H1 (cell line): ENCODE measurements at regions not wholly inside any gene's neighbourhood (a gene's known extent, or its start where the extent isn't known, plus 50 kb on each side); places are given as distances from the start of the nearest gene placed in this dataset.

Source experiments
- EP300 ChIP-seq, 2 experiments: IDR thresholded peaks; 1 replicate in 1 of 2; 2 replicates in 1 of 2; pipeline ENCODE4 v1.6.1; 2011 to 2012; ENCODE audit warnings: low read depth in 2 of 2, low read length in 2 of 2, mild to moderate bottlenecking in 2 of 2, borderline replicate concordance in 1 of 2, inconsistent platforms in 1 of 2, moderate library complexity in 1 of 2
- POLR2AphosphoS5 ChIP-seq: IDR thresholded peaks from 2 replicates; pipeline ENCODE4 v1.6.1; 2011; ENCODE audit warnings: low read depth, low read length
- SP2 ChIP-seq: IDR thresholded peaks from 2 replicates; pipeline ENCODE4 v1.6.1; 2012; ENCODE audit warnings: mild to moderate bottlenecking, low read length, inconsistent platforms
- SRF ChIP-seq: IDR thresholded peaks from 2 replicates; pipeline ENCODE4 v1.6.1; 2011; ENCODE audit warnings: mild to moderate bottlenecking, low read depth, low read length, moderate library complexity
- TCF12 ChIP-seq: IDR thresholded peaks from 2 replicates; pipeline ENCODE4 v1.6.1; 2011; ENCODE audit warnings: low read depth, mild to moderate bottlenecking, low read length

DNA sequence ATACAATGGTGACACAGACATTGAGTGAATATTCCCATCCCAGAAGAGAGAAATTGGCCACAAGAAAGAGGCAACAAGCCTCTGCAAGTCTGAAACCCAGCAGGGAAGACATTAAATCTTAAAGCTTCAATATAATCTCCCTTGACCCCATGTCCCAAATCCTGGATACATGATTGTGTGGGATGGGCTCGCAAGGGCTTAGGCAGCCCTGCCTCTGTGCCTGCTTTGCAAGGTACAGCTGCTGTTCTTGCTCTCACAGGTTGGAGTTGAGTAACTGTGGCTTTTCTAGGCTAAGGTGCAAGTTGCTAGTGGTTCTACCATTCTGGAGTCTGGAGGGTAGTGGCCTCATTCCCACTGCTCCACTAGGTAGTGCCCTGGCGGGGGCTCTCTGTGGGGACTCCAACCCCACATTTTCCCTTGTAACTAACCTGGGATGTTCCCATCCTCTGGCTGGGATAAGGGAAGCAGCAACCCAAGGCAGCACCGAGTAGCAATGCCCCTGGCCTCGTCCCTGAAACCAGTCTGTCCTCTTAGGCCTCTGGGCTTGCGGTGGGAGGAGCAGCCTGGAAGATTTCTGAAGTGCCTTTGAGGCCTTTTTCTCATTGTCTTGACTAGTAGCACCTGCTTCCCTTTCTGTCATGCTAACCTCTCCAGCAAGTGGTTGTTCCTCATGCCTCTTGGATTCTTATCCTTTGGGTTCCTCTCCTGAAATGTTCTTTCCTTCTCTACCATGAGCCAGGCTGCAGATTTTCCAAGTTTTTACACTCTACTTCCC is 90.0 kb downstream of the FAM174B start (continued):
- TF ChIP-seq EP300 (IDR thresholded peaks at IDR 0.05; ENCODE audit: borderline replicate concordance in 1 of 2, low read depth in 2 of 2, low read length in 2 of 2) (no peak), TCF12 (no peak), POLR2AphosphoS5 (no peak), SP2 (no peak), SRF (no peak)
- TF ChIP-seq, all 59 proteins: peak for 0
